NCI-H2171 treated with DMSO at 0.1 percent for 48 hours (cell line): ENCODE measurements at regions not wholly inside any gene's neighbourhood (a gene's known extent, or its start where the extent isn't known, plus 50 kb on each side); places are given as distances from the start of the nearest gene placed in this dataset.

Experiments used
- DNase-seq: peaks from one replicate; lab custom pipeline; 2025; lab: John Stamatoyannopoulos, UW

DNA sequence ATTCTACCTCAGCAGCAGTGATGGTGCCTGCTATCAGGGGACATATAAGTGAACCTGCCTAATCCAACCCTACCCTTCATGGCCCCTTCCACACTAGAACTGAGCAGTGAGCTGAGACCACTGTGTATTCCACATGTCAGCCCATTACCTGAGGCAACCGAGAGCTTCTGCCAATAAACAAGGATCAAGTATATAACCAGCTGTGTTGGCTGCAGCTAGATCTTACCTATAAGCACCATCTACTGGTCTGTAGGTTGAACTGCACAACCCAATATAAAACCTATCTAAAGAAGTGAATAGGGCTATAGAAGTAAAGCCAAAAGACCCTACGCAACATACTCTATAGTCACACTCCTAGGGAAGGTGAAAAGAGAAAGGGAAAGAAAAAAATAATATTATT, 376.9 kb downstream of the HHIPL2 start:
- DNase-seq: peak; percentile 57

DNA sequence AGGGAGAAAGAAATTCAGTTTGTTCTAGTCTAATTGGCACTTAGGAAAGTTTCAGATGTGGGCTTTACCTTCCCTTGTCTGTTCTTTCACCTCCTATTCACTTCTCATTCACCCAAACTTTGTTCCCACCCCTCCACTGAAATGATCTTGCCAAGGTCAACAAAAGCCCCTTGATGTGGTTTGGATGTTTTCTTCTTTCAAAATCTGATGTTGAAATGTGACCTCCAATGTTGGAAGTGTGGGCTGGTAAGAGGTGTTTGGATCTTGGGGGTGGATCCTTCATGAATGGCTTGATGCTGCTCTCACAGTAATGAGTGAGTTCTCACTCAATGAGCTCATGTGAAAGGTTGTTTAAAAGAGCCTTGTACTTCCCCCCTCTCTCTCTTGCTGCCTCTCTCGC, 379.3 kb downstream of the HHIPL2 start:
- DNase-seq: no peak

GRCh38 chr1:222167896-222168295, 380.0 kb downstream of the HHIPL2 start:
- no peak for DNase-seq

DNA sequence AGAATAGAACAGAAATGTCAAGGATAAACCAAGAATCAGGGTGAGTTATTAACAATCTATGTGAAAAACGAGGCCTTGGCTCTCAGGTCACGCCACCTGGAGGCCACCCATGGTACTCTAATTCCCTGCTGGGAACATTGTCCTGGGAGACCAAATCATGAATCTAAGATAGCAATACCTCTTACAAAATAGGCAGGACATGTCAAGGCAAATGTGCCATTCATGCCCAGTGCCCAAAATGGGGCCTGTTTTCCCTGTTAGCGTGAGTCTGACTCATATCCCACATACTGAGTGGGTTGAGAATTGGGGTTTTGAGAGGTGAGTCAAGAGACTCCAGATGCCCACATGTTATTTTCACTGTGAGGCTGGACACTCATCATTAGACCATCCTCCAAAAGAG, 380.8 kb downstream of the HHIPL2 start:
- DNase-seq: peak; percentile 0

- no peak for DNase-seq
Observed at GRCh38 chr1:222165629-222166028, 382.3 kb downstream of the HHIPL2 start.

DNA sequence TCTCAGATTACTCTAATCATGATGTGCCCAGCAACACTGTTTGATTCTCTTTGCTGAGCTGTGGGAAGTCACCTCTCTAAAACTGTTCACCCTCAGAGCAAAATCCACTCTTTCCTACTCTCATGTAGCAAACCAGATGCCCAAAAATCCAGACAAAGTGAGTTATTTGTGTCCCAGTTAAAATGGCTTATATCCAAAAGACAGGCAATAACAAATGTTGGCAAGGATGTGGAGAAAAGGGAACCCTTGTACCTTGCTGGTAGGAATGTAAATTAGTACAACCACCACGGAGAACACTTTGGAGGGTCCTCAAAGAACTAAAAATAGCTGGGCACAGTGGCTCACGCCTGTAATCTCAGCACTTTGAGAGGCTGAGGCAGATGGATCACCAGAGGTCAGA, 384.0 kb downstream of the HHIPL2 start:
- no peak for DNase-seq

GRCh38 chr1:222161676-222162075, 386.2 kb downstream of the HHIPL2 start:
- DNase-seq: no peak

DNA sequence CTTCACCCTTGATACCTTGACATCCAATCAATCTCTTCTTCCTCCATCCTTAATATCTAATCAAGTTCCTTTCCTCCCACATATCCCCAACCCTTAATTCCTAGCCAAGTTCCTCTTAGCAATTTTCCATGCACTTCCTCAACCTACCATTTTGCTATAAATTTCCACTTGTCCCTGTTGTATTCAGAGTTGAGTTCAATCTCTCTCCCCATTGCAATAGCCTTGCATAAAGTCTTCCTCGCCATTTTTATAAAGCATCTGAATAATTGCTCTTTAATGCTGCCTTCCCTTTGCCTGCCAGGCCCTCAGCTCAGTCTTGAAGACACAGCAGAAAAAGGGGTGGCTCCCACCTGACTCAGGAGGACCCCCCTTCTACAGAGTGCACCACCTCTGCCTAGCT, 390.3 kb downstream of the HHIPL2 start:
- no peak for DNase-seq

GRCh38 chr1:222140206-222140605, 398.3 kb upstream of the DUSP10 start:
- DNase-seq: no peak

GRCh38 chr1:222138095-222138494, 396.2 kb upstream of the DUSP10 start:
- DNase-seq: no peak

DNA sequence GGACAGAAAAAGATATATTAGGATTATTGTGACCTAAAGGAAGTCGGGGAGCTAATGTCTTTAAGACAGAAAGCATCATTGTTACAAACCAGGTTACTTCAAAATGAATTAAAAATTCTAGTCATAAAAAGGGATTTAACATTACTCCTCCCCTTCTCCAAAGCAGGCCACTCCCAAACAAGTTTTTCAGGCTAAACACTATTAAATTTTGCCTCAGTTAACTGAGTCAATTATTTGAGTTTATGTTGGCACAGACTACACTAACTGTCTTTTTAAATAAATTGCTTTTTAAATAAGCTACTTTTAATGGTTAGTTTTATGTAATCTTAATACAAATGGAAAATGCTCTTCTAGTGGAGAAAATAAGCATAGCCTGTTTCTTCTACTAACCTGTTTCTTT, 395.0 kb upstream of the DUSP10 start:
- no peak for DNase-seq

DNA sequence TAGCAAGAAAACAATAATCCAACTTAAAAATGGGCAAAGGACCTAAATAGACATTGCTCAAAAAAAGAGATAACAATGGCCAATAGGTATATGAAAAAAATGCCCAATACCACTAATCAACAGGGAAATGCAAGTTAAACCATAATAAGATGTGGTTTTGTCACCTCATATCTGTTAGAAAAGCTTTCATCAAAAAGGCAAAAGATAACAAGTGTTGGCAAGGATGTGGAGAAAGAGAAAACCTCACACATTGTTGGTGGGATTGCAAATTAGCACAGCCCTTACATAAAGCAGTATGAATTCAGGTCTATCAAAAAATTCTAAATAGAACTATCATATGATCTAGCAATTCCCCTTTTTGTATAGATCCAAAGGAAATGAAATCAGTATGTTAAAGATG, 387.2 kb upstream of the DUSP10 start:
- DNase-seq: no peak

DNA sequence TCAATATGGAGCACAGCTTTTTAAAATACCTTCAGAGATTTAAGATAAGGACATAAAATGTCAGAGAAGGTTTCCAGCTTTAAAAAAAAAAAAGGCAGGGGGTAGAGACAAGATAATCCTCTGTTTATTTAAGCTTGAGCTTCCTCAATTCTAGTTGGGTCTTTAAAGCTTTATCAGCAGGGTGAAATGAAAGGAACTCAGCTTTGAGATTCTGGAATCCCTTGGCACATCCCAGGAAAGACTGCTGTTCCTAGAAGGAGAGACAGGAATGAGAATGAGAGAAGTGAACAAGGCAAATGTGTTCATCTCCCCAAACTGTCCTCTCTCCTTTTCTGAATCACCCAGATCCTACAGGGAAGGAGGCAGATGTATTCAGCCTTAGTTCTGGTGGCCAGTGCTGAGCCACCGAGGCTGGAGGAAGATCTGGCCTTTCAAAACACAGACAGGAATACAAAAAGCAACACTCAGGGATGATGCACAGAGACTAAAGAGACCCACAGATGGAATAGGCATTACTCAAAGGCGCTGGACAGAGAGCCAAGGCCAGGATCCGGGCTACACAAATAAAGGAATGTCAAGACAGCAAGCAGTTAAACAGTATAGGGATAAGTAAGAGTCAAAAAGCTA, 385.8 kb upstream of the DUSP10 start:
- no peak for DNase-seq

DNA sequence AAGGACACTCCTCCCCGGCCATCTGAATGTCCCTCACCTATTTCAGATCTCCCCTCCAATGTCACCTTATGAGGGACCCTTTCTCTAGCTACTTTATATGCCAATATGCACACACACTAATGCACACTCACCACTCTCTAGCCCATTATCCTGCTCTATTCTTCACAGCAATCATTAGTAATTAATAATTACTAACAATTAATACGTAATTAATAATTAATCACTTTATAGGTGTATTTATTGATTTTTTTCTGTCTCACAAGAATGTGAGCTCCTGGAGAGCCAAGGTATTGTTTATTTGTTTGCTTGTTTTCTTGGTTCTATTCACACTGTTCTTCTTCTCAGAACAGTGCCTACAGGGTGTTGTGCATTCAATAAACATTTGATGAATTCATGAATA, 385.2 kb upstream of the DUSP10 start:
- no peak for DNase-seq

- DNase-seq: no peak
Observed at GRCh38 chr1:222126052-222126451, 384.2 kb upstream of the DUSP10 start.

GRCh38 chr1:222124602-222125001, 382.7 kb upstream of the DUSP10 start:
- DNase-seq: peak; percentile 49

GRCh38 chr1:222123111-222123510, 381.2 kb upstream of the DUSP10 start:
- no peak for DNase-seq

- no peak for DNase-seq
Observed at GRCh38 chr1:222117809-222118208, 375.9 kb upstream of the DUSP10 start.

GRCh38 chr1:222114536-222115156, 372.8 kb upstream of the DUSP10 start:
- no peak for DNase-seq

DNA sequence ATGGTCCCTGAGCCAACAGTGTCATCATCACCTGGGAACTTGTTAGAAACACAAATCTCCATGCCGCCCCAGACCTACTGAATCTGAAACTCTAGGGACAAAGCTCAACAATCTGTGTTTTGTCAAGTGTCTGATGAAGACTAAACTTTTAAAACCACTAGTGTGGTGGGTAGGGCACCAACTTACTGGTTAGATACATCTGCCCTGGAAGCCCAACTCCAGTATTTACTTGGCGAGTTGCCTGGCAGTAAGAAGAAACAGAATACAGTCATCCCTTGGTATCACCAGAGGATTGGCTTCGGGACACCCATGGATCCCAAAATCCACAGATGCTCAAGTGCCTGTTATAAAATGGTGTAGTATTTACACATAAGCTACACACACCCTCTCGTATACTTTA, 367.9 kb upstream of the DUSP10 start:
- DNase-seq: no peak

DNA sequence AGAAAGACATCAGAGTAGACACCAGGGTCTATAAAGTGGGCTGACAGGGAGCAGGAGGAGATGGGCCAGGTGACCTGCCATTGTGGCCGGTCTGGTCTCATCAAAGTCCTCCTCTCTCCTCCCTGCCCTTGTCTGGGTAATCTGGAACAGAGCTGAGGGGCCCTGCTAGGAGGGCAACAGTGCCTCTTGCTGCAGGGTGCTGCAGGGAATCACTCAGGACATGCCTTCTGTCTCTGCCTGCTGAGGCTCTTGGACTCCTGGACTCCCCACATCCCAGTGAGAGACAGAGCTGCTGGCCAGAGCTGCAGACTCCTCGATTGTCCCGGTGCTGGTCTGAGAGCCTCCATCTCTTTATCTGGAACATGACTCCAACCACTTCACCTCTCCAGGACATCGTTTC, 366.1 kb upstream of the DUSP10 start:
- DNase-seq: no peak

DNA sequence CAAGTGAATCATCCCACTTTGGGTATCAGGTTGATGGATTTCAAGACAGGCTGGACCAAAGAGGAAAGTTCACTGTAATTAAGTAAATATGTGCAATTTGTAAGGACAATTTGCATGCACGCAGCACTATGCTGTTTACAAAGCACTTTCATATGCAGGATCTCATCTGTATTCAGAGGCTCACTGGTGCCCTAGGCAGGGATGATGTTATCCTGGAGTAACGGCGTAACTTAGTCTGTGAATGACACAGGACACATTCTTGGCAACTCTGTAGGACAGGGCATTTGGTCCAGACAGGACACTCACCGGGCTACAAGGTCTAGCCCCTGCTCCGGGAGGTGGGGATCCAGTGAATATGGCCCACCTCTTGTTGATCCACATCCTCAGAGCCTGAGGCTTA, 365.4 kb upstream of the DUSP10 start:
- no peak for DNase-seq

DNA sequence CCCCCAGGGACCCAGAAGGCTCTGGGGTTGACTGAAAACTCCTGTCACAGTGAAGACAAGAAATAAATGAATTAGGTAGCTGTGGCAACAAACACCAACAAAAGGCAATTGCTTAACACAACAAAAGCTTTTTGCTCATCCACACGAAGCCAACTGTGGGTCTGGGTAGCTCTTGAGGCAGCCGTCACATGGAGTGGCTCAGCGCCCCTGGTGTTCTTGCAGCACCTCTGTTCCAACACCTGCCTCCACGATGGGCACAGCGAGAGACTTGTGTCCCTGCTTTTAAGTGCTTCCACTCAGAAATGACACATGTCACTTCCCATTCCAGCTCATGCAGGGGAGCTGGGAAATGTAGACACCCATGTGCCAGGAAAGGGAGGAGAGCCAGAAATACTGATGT, 364.5 kb upstream of the DUSP10 start:
- DNase-seq: no peak

DNA sequence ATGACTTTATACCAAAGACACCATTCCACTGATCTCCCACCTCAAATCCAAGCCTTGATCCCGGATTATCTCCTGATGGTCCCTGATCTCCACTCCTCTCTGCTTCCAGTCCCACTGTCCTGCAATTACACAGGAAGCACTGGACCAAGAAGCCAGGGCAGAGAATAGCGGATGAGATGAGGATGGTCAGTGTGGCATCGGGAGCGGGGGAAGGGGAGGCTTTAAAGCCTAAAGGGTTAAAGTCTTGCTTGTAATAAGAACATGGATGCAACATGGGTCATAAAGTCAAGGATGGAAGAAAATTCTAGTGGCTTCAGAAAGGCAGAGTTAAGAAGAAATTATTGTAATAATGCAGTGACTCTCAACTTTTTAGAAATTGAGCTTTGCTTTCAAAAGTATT, 364.0 kb upstream of the DUSP10 start:
- no peak for DNase-seq
